T follicular helper cell (primary cell): ENCODE measurements at regions not wholly inside any gene's neighbourhood (a gene's known extent, or its start where the extent isn't known, plus 50 kb on each side); places are given as distances from the start of the nearest gene placed in this dataset.
"Not testable (repeated sequence)": the region's sequence is repeated elsewhere in the genome, so short reads cannot be mapped to it uniquely, and the experiment has no call there.

Source experiments
- DNase-seq: peaks from one replicate; pipeline ENCODE4 v3.0.0-alpha.2; 2020; ENCODE audit warnings: low read depth

- DNase-seq: not testable (repeated sequence)
Observed at GRCh38 chr22:22296047-22296446, 51.5 kb downstream of the VPREB1 start.

- not testable (repeated sequence) for DNase-seq
Observed at GRCh38 chr22:22297159-22297793, 52.7 kb downstream of the VPREB1 start.

GRCh38 chr22:22297794-22298653 lies 53.4 kb downstream of the VPREB1 start:
- DNase-seq: peak; percentile 53

- not testable (repeated sequence) for DNase-seq
Observed at GRCh38 chr22:22298654-22299009, 54.0 kb downstream of the VPREB1 start.

GRCh38 chr22:22300511-22300910 lies 55.9 kb downstream of the VPREB1 start:
- not testable (repeated sequence) for DNase-seq

GRCh38 chr22:22300946-22301345 lies 56.4 kb downstream of the VPREB1 start:
- DNase-seq: not testable (repeated sequence)

GRCh38 chr22:22316589-22316988 lies 72.0 kb downstream of the VPREB1 start:
- DNase-seq: no peak

- DNase-seq: no peak
Observed at GRCh38 chr22:22318723-22319465, 74.3 kb downstream of the VPREB1 start.

- DNase-seq: peak; percentile 46
Observed at GRCh38 chr22:22321743-22322611, 77.4 kb downstream of the VPREB1 start.

- DNase-seq: no peak
Observed at GRCh38 chr22:22322792-22323191, 78.2 kb downstream of the VPREB1 start.

- no peak for DNase-seq
Observed at GRCh38 chr22:22327723-22328122, 83.1 kb downstream of the VPREB1 start.

- DNase-seq: no peak
Observed at GRCh38 chr22:22329792-22330191, 85.2 kb downstream of the VPREB1 start.

- not testable (repeated sequence) for DNase-seq
Observed at GRCh38 chr22:22335640-22336039, 91.1 kb downstream of the VPREB1 start.

GRCh38 chr22:22336333-22336732 lies 91.7 kb downstream of the VPREB1 start:
- DNase-seq: not testable (repeated sequence)

GRCh38 chr22:22338778-22339177 lies 94.2 kb downstream of the VPREB1 start:
- DNase-seq: not testable (repeated sequence)

- no peak for DNase-seq
Observed at GRCh38 chr22:22341736-22342135, 97.2 kb downstream of the VPREB1 start.

GRCh38 chr22:22342697-22343580 lies 98.4 kb downstream of the VPREB1 start:
- peak; percentile 34 for DNase-seq

GRCh38 chr22:22343581-22344296 lies 99.2 kb downstream of the VPREB1 start:
- no peak for DNase-seq

- DNase-seq: no peak
Observed at GRCh38 chr22:22344430-22344829, 99.8 kb downstream of the VPREB1 start.

GRCh38 chr22:22345781-22346180 lies 101.2 kb downstream of the VPREB1 start:
- no peak for DNase-seq
